Activated CD4-positive, alpha-beta memory T cell treated with anti-CD3 and anti-CD28 coated beads for 36 hours (primary cell): ENCODE measurements at regions not wholly inside any gene's neighbourhood (a gene's known extent, or its start where the extent isn't known, plus 50 kb on each side); places are given as distances from the start of the nearest gene placed in this dataset.

Experiments used
- CTCF ChIA-PET: fragments of 350-600 bp; sonication (Branson Sonifier 250); formaldehyde crosslinking; loops from one replicate; lab custom pipeline; 2021; ENCODE audit warnings: antibody characterized with exemption, inconsistent platforms; lab: Charles Lee
- POLR2A ChIA-PET: fragments of 350-600 bp; sonication (Branson Sonifier 250); formaldehyde crosslinking; loops from one replicate; lab custom pipeline; 2021; ENCODE audit warnings: antibody characterized with exemption; lab: Charles Lee
- DNase-seq: peaks from one replicate; pipeline ENCODE4 v3.0.0-alpha.2; 2020
- H3K27ac Mint-ChIP-seq: one replicate; pipeline ENCODE4 v1.8.0; 2021; ENCODE audit warnings: mixed read lengths
- H3K27me3 Mint-ChIP-seq: one replicate; pipeline ENCODE4 v1.8.0; 2021; ENCODE audit warnings: mixed read lengths
- H3K36me3 Mint-ChIP-seq: one replicate; pipeline ENCODE4 v1.8.0; 2021; ENCODE audit warnings: mixed read lengths
- H3K4me1 Mint-ChIP-seq: one replicate; pipeline ENCODE4 v1.8.0; 2021; ENCODE audit warnings: low read depth, mixed read lengths
- H3K4me3 Mint-ChIP-seq: one replicate; pipeline ENCODE4 v1.8.0; 2021; ENCODE audit warnings: mild to moderate bottlenecking, mixed read lengths
- H3K9me3 Mint-ChIP-seq: one replicate; pipeline ENCODE4 v1.8.0; 2021; ENCODE audit warnings: mixed read lengths
- intact Hi-C: fragments of 100-400 bp; cut with micrococcal nuclease; formaldehyde crosslinking; loops from one replicate; pipeline ENCODE4 v1.15.1; 2023

DNA sequence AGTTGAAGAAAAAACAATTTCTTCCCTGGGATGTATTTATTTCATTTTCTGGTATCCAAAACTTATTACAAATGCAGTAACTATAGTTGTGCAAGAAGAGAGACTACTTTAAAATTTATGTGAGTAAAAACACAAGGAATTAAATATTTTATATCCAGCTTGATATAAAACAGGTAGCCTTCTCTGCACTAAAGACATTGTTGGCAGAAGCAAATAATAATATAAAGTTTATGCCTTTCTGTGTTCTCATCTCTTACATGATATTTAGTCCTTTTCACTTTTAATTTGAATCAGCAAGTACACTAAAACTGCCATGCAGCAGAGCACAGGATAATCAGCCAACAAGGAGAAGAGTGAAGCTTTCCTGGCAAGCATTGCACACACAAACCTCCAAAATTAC lies 352.7 kb downstream of the ARL6IP6 start:
- Mint-ChIP-seq H3K36me3 (no peaks in the 10 kb centered on the region), H3K27ac (no peak overlapping the region), H3K4me3 (no peak overlapping the region), H3K9me3 (no peaks in the 10 kb centered on the region), H3K27me3 (no peaks in the 10 kb centered on the region), H3K4me1 (no peaks in the 10 kb centered on the region)
- POLR2A ChIA-PET: no interaction called here
- CTCF ChIA-PET: no interaction called here
- DNase-seq: no peak
- intact Hi-C loops: no loop called here

DNA sequence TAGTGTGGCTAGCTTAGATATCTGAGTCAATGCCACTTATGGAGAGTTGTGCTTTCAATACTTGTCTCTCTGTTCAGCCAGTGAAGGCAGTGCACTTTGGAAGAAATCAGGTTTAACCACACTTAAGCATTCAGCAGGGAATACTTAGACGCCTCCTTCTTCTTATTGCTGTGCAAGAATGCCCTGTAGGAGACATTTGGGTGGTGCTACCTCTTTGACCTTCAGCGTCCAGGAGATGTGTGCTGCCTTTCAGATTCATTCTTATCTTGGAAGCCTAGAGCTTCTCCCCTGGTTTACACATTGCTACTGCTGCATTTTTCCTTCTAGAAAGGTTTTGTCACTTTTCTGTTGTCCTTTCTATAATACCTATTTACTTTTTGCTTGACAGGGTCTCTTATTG lies 350.5 kb downstream of the ARL6IP6 start:
- intact Hi-C loops: no loop called here
- no peak overlapping the region for H3K4me3 Mint-ChIP-seq
- no peaks in the 10 kb centered on the region for H3K36me3 Mint-ChIP-seq
- no peak for DNase-seq
- no peak overlapping the region for H3K27ac Mint-ChIP-seq
- H3K9me3 Mint-ChIP-seq: no peaks in the 10 kb centered on the region
- POLR2A ChIA-PET: no interaction called here
- no peaks in the 10 kb centered on the region for H3K4me1 Mint-ChIP-seq
- CTCF ChIA-PET: no interaction called here
- peaks cover 2% of the 10 kb centered on the region for H3K27me3 Mint-ChIP-seq

DNA sequence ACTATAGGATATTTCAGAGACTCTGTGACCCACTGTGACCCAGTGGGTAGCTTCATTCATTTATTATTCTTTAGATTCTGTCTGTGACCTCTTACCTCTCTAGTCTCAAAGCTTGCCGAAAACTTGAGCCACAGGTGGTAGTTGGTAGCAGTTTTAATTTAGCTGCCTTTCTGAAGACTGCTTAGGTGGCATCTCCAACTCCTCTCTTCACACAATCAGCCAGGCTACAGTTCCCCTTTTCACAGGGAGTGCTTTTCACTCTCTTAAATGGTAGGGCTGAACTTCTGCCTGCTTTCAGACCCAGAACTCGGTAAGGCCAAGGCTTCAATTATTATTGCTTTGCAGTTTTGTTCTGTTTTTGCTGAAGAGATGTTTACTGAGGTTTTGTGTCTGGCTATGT lies 349.6 kb downstream of the ARL6IP6 start:
- Mint-ChIP-seq H3K36me3 (no peaks in the 10 kb centered on the region), H3K9me3 (no peaks in the 10 kb centered on the region), H3K27me3 (peaks cover 2% of the 10 kb centered on the region), H3K27ac (no peak overlapping the region), H3K4me3 (no peak overlapping the region), H3K4me1 (no peaks in the 10 kb centered on the region)
- no peak for DNase-seq
- intact Hi-C loops: no loop called here
- ChIA-PET POLR2A (no interaction called here), CTCF (no interaction called here)

DNA sequence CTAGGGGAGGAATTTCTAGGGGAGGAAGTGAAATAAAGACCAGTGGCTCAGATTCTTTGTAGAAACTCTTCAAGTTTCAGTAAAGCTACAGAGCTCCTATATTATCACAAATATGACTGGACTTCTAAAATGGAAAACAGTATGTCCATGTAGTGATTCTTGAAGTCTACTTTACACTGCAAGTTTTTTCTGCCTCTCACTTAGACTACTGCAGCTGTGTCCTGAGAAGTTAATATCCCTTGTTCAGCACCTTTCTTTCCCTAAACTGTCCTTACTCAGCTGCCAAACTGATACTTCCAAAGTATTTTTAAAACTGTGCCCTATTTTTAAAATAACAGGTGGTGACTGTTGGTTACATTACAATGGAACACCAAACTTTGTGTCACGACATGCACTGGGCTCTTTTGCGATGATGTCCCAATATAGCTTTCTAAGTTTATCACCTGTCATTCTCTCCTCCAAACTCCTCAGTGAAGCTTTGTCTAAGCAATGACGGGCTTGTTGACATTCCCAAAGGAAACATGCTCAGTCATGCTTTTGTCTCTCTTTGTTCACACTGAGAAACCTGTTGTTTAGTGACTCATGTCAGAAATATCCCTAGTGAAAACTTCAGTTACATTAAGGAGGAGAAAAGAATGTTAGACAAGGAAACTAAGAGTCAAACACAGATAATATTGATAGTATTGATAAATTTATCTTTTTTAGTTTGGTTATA lies 341.1 kb downstream of the ARL6IP6 start:
- no peaks in the 10 kb centered on the region for H3K36me3 Mint-ChIP-seq
- no peaks in the 10 kb centered on the region for H3K9me3 Mint-ChIP-seq

GRCh38 chr2:153057743-153058142 lies 339.3 kb downstream of the ARL6IP6 start:
- H3K27ac Mint-ChIP-seq: no peak overlapping the region
- H3K36me3 Mint-ChIP-seq: no peaks in the 10 kb centered on the region
- H3K4me1 Mint-ChIP-seq: no peaks in the 10 kb centered on the region
- DNase-seq: no peak
- POLR2A ChIA-PET: no interaction called here
- H3K9me3 Mint-ChIP-seq: no peaks in the 10 kb centered on the region
- H3K27me3 Mint-ChIP-seq: no peaks in the 10 kb centered on the region
- intact Hi-C loops: no loop called here
- CTCF ChIA-PET: no interaction called here
- H3K4me3 Mint-ChIP-seq: no peak overlapping the region

More for the DNA sequence above, 341.1 kb downstream of the ARL6IP6 start:
- Mint-ChIP-seq H3K27ac (no peak overlapping the region), H3K27me3 (peaks cover 2% of the 10 kb centered on the region), H3K4me1 (no peaks in the 10 kb centered on the region), H3K4me3 (no peak overlapping the region)
- POLR2A ChIA-PET: no interaction called here
- intact Hi-C loops: no loop called here
- CTCF ChIA-PET: no interaction called here
- DNase-seq: no peak

- no peak overlapping the region for H3K4me3 Mint-ChIP-seq
- CTCF ChIA-PET: no interaction called here
Observed at GRCh38 chr2:153055182-153055581, 336.8 kb downstream of the ARL6IP6 start.

GRCh38 chr2:153052807-153053559 lies 334.6 kb downstream of the ARL6IP6 start:
- ChIA-PET POLR2A (no interaction called here), CTCF (no interaction called here)
- H3K9me3 Mint-ChIP-seq: no peaks in the 10 kb centered on the region
- no peak overlapping the region for H3K4me3 Mint-ChIP-seq
- no peaks in the 10 kb centered on the region for H3K4me1 Mint-ChIP-seq
- no peaks in the 10 kb centered on the region for H3K36me3 Mint-ChIP-seq
- DNase-seq: no peak
- no peak overlapping the region for H3K27ac Mint-ChIP-seq
- H3K27me3 Mint-ChIP-seq: no peaks in the 10 kb centered on the region
- intact Hi-C loops: no loop called here

More at GRCh38 chr2:153055182-153055581, 336.8 kb downstream of the ARL6IP6 start:
- Mint-ChIP-seq H3K4me1 (no peaks in the 10 kb centered on the region), H3K27ac (no peak overlapping the region), H3K36me3 (no peaks in the 10 kb centered on the region), H3K27me3 (no peaks in the 10 kb centered on the region), H3K9me3 (no peaks in the 10 kb centered on the region)
- intact Hi-C loops: no loop called here
- POLR2A ChIA-PET: no interaction called here
- DNase-seq: no peak

DNA sequence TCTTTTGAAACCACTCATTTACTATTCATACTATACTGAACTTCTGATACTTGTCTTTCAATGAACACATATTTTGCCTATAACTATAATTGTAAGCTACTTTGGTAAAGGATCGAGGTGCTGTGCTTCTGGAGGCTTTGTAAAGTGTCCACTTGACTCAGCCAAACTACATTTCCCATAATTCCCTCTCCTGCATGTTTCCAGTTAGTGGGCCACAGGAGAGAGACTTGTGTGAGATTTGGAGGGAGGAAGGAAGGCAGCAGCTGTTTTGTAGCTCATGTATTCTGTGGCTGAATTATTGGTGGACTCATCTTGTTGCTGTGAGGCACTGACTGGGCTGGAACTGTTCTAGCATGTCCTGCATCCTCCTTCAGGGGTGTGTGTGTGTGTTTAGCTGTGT lies 328.8 kb downstream of the ARL6IP6 start:
- no peak for DNase-seq
- intact Hi-C loops: no loop called here
- ChIA-PET CTCF (no interaction called here), POLR2A (no interaction called here)
- Mint-ChIP-seq H3K27ac (no peak overlapping the region), H3K27me3 (no peaks in the 10 kb centered on the region), H3K4me1 (no peaks in the 10 kb centered on the region), H3K9me3 (no peaks in the 10 kb centered on the region), H3K36me3 (no peaks in the 10 kb centered on the region), H3K4me3 (no peak overlapping the region)

DNA sequence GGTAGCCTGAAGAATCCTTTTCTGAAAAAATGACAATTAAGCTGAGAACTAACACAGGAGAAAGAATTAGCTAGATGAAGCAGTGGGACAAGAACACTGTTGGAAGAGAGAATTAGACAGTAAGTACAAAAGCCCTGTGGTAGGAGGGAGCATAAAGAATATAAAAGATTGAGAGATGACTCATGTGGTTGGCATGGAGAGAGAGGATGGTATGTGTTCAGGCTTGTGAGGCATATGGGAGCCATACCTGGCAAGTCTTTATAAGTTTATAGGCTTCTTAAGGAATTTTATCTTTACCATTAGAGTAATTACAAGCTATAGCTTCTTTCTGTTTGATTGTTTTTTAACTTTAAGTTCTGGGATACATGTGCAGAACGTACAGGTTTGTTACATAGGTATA lies 325.0 kb downstream of the ARL6IP6 start:
- no peak for DNase-seq
- H3K4me3 Mint-ChIP-seq: no peak overlapping the region
- no peaks in the 10 kb centered on the region for H3K9me3 Mint-ChIP-seq
- no peak overlapping the region for H3K27ac Mint-ChIP-seq
- no peaks in the 10 kb centered on the region for H3K36me3 Mint-ChIP-seq
- H3K4me1 Mint-ChIP-seq: no peaks in the 10 kb centered on the region
- CTCF ChIA-PET: no interaction called here
- H3K27me3 Mint-ChIP-seq: no peaks in the 10 kb centered on the region
- intact Hi-C loops: no loop called here
- POLR2A ChIA-PET: no interaction called here

GRCh38 chr2:153028626-153029025 lies 310.2 kb downstream of the ARL6IP6 start:
- intact Hi-C loops: no loop called here
- ChIA-PET CTCF (no interaction called here), POLR2A (no interaction called here)
- Mint-ChIP-seq H3K4me3 (no peak overlapping the region), H3K4me1 (no peaks in the 10 kb centered on the region), H3K27ac (no peak overlapping the region), H3K27me3 (peaks cover 5% of the 10 kb centered on the region), H3K9me3 (no peaks in the 10 kb centered on the region), H3K36me3 (no peaks in the 10 kb centered on the region)
- DNase-seq: no peak

- Mint-ChIP-seq H3K4me3 (no peak overlapping the region), H3K27ac (no peak overlapping the region), H3K36me3 (no peaks in the 10 kb centered on the region), H3K9me3 (no peaks in the 10 kb centered on the region), H3K27me3 (peaks cover 5% of the 10 kb centered on the region), H3K4me1 (no peaks in the 10 kb centered on the region)
- DNase-seq: no peak
- CTCF ChIA-PET: no interaction called here
- intact Hi-C loops: no loop called here
- POLR2A ChIA-PET: no interaction called here
Observed at GRCh38 chr2:153027533-153027932, 309.1 kb downstream of the ARL6IP6 start.

DNA sequence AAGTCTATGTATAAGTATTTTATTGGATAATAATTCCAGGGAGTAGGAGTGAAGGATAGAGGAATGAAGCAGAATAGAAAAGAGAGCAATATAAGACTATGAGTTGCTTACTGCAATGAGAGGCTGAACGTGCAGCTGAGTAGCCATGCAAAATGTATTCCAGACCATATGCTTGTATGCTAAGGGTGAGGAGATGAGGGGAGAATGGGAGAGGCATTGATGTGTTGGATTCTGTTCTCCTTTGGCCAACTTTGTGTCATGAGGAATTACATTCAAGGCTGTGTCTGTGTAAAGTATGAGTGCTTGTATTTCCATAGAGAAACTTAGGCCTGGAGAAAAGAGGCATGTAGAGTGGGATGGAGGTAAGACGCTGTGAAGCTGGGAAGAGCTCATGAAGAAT lies 301.8 kb downstream of the ARL6IP6 start:
- ChIA-PET CTCF (no interaction called here), POLR2A (no interaction called here)
- H3K27me3 Mint-ChIP-seq: no peaks in the 10 kb centered on the region
- H3K4me3 Mint-ChIP-seq: no peak overlapping the region
- no peaks in the 10 kb centered on the region for H3K36me3 Mint-ChIP-seq
- DNase-seq: no peak
- intact Hi-C loops: no loop called here
- peaks cover 16% of the 10 kb centered on the region for H3K9me3 Mint-ChIP-seq
- H3K27ac Mint-ChIP-seq: no peak overlapping the region
- no peaks in the 10 kb centered on the region for H3K4me1 Mint-ChIP-seq
